CD4-positive, alpha-beta T cell (primary cell): ENCODE measurements at regions not wholly inside any gene's neighbourhood (a gene's known extent, or its start where the extent isn't known, plus 50 kb on each side); places are given as distances from the start of the nearest gene placed in this dataset.

ENCODE experiments used
- ATAC-seq: fragments of 200-7000 bp; cut with Tn5 transposase; one replicate; pipeline ENCODE4 v1.10.0; 2022; ENCODE audit warnings: mild to moderate bottlenecking; ENCODE audit not compliant: poor library complexity
- CTCF ChIA-PET: fragments of 350-600 bp; sonication (Branson Sonifier 250); formaldehyde crosslinking; loops from one replicate; lab custom pipeline; 2021; ENCODE audit warnings: antibody characterized with exemption, inconsistent platforms; lab: Charles Lee
- POLR2A ChIA-PET: fragments of 350-600 bp; sonication (Branson Sonifier 250); formaldehyde crosslinking; loops from one replicate; lab custom pipeline; 2021; ENCODE audit warnings: antibody characterized with exemption, inconsistent platforms; lab: Charles Lee
- DNase-seq, 14 experiments: peaks; one replicate each; pipeline ENCODE4 v3.0.0-alpha.2; 2013 to 2020; ENCODE audit warnings: mixed read lengths in 2 of 14
- H3K27ac ChIP-seq, 2 donors: one replicate each; pipeline versions ENCODE4 v1.5.1 to v1.7.0; 2013; ENCODE audit warnings: low read length in 2 of 2, low read depth in 1 of 2, mild to moderate bottlenecking in 1 of 2
- H3K27me3 ChIP-seq, 2 experiments: 1 replicate in 1 of 2; 2 replicates in 1 of 2; pipeline versions ENCODE4 v1.6.1 to v1.7.0; 2013; ENCODE audit warnings: low read length in 2 of 2, control low read depth in 1 of 2, mild to moderate bottlenecking in 1 of 2, moderate library complexity in 1 of 2; ENCODE audit not compliant: insufficient read depth in 2 of 2, control insufficient read depth in 1 of 2
- H3K36me3 ChIP-seq: one replicate; pipeline ENCODE4 v1.6.1; 2013; ENCODE audit warnings: low read length, control low read depth; ENCODE audit not compliant: insufficient read depth
- H3K4me1 ChIP-seq: one replicate; pipeline ENCODE4 v1.6.1; 2013; ENCODE audit warnings: low read length, control low read depth; ENCODE audit not compliant: insufficient read depth
- H3K4me3 ChIP-seq: one replicate; pipeline ENCODE4 v1.5.1; 2013; ENCODE audit warnings: mild to moderate bottlenecking, low read length, moderate library complexity
- H3K9me3 ChIP-seq, 2 experiments: 1 replicate in 1 of 2; 2 replicates in 1 of 2; pipeline versions ENCODE4 v1.6.1 to v1.7.0; 2013; ENCODE audit warnings: low read length in 2 of 2, mild to moderate bottlenecking in 2 of 2, control low read depth in 1 of 2, moderate library complexity in 1 of 2; ENCODE audit not compliant: control insufficient read depth in 1 of 2, insufficient read depth in 1 of 2
- H3K27ac Mint-ChIP-seq: one replicate; pipeline ENCODE4 v1.8.0; 2020; ENCODE audit warnings: mixed read lengths
- H3K27me3 Mint-ChIP-seq: one replicate; pipeline ENCODE4 v1.8.0; 2021; ENCODE audit warnings: mixed read lengths
- H3K36me3 Mint-ChIP-seq: one replicate; pipeline ENCODE4 v1.8.0; 2021; ENCODE audit warnings: low read depth, mixed read lengths
- H3K4me1 Mint-ChIP-seq: one replicate; pipeline ENCODE4 v1.8.0; 2021; ENCODE audit warnings: low read depth, mixed read lengths
- H3K4me3 Mint-ChIP-seq: one replicate; pipeline ENCODE4 v1.8.0; 2020; ENCODE audit warnings: mild to moderate bottlenecking, mixed read lengths
- H3K9me3 Mint-ChIP-seq: one replicate; pipeline ENCODE4 v1.8.0; 2020; ENCODE audit warnings: mixed read lengths
- intact Hi-C, 2 experiments: fragments of 100-400 bp; cut with DNase I in 1 of 2; cut with micrococcal nuclease in 1 of 2; formaldehyde crosslinking; loops; one replicate each; pipeline versions ENCODE4 v1.15.1 to v1.9.0; 2023 to 2025; cut with DNase I, micrococcal nuclease
- TF ChIP-seq, protein P1 (sequence below): fragments of 200-600 bp; IDR thresholded peaks from one replicate; pipeline ENCODE4 v1.8.0; 2022; ENCODE audit warnings: antibody characterized with exemption, mild to moderate bottlenecking

DNA sequence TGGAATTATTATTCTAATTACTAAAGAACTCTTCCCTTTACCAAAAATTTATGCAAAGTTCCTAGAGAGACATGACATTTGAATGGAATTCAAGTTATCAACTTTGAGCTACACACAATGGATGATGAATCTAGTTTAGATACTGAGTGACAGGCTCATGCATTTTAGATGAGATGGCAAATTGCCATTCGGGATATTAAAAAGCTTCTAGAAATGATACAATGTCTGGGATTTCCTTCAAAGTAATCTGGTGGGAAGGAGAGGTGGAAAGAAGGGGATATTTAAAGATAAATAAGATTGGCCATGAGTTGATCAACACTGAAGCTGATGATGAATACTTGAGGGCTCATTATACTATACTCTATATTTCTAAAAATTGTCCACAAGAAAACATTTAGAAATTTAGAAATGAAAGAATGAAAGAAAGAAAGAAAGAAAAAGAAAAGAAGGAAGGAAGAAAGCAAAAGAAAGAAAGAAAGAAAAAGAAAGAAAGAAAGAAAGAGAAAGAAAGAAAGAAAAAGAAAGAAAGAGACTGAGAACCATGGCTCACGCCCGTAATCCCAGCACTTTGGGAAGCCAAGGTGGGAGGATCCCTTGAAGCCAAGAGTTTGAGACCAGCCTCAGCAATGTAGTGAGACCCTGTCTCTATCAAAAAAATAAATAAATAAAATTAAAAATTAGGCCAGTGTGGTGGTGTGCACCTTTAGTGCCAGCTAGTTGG lies 62.6 kb upstream of the NEDD4L start:
- TF ChIP-seq, protein P1, sequence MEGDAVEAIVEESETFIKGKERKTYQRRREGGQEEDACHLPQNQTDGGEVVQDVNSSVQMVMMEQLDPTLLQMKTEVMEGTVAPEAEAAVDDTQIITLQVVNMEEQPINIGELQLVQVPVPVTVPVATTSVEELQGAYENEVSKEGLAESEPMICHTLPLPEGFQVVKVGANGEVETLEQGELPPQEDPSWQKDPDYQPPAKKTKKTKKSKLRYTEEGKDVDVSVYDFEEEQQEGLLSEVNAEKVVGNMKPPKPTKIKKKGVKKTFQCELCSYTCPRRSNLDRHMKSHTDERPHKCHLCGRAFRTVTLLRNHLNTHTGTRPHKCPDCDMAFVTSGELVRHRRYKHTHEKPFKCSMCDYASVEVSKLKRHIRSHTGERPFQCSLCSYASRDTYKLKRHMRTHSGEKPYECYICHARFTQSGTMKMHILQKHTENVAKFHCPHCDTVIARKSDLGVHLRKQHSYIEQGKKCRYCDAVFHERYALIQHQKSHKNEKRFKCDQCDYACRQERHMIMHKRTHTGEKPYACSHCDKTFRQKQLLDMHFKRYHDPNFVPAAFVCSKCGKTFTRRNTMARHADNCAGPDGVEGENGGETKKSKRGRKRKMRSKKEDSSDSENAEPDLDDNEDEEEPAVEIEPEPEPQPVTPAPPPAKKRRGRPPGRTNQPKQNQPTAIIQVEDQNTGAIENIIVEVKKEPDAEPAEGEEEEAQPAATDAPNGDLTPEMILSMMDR, result no peak
- DNase-seq (no peak), ATAC-seq (no peak)
- H3K27ac ChIP-seq, result no peak overlapping the region
- no peak overlapping the region for H3K4me3 Mint-ChIP-seq
- H3K4me3 ChIP-seq, result no peak overlapping the region
- ChIA-PET CTCF (no interaction called here), POLR2A (no interaction called here)
- H3K36me3 Mint-ChIP-seq, result no peaks in the 10 kb centered on the region
- no peaks in the 10 kb centered on the region for H3K4me1 Mint-ChIP-seq
- H3K36me3 ChIP-seq, result no peaks in the 10 kb centered on the region
- intact Hi-C loops, result no loop called here
- no peaks in the 10 kb centered on the region for H3K4me1 ChIP-seq
- peaks cover 17% of the 10 kb centered on the region for H3K27me3 Mint-ChIP-seq
- no peaks in the 10 kb centered on the region for H3K9me3 ChIP-seq
- no peak overlapping the region for H3K27ac Mint-ChIP-seq
- no peaks in the 10 kb centered on the region for H3K9me3 Mint-ChIP-seq
- peaks cover 0 to 3% of the 10 kb centered on the region in 2 experiments for H3K27me3 ChIP-seq

DNA sequence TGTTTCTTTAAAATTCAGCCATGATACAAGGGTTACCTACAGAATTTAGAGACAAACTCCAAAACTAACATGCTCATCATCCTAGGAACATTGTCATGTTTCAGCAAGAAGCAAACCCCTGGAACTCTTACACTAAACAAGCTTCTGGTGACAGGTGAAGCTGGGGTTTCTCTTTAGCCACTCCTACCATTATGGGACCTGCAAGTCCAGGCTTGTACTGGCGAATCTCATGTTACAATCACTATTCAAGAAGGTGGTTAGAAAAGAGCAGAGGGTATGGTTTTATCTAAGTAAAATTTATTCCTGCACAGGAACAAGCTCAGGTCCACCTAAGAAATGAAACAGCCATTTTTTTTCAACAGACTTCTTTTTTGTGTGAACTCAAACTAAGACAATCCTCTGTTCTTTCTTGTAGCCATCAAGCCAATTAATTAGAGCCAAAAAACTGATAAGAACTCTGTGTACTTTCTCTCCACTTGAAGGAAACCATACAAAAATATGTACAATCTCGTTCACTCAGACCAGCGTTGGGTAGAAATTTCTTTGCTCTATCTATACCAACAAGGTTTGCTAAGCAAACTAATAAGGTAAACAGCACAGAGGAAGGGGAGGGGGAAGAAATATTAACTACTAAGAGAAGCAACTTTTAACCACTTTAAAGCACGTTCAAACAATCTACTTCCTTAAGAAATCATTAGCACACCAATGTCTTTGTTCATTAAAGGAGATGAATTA lies 63.3 kb upstream of the NEDD4L start:
- Histone ChIP-seq H3K9me3 (no peaks in the 10 kb centered on the region), H3K4me1 (no peaks in the 10 kb centered on the region), H3K27ac (no peak overlapping the region), H3K36me3 (no peaks in the 10 kb centered on the region), H3K4me3 (no peak overlapping the region), H3K27me3 (peaks cover 0 to 3% of the 10 kb centered on the region in 2 experiments)
- ChIA-PET POLR2A (no interaction called here), CTCF (no interaction called here)
- H3K9me3 Mint-ChIP-seq, result no peaks in the 10 kb centered on the region
- H3K4me3 Mint-ChIP-seq, result no peak overlapping the region
- TF ChIP-seq, protein P1, result no peak
- H3K27me3 Mint-ChIP-seq, result peaks cover 25% of the 10 kb centered on the region
- DNase-seq (no peak), ATAC-seq (no peak)
- intact Hi-C loops, result no loop called here
- no peaks in the 10 kb centered on the region for H3K4me1 Mint-ChIP-seq
- no peaks in the 10 kb centered on the region for H3K36me3 Mint-ChIP-seq
- H3K27ac Mint-ChIP-seq, result no peak overlapping the region

DNA sequence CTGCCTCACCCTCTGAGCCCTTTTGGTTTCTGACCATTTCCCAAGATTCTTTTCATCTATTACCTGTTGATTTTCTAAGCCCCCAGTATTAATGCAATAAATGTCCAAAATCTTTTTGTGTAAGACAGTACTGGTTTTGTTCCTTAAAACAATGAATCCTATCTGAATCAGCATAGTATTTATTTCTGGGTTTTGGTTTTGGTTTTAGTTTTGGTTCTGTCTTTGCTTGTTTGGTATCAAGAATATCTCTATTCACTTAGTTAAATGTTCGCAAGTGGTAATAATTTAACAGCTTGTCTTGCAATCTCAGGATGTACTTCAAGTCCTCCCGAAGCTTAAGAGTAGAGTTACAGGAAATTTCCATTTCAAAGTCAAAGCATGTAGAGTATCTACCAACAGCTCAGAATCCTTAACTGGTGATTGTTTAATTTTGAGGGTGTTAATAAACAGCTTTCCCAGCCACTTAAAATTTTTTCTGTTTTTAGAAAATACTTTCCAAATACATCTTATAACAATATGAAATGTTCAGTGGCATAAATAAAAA lies 67.7 kb upstream of the NEDD4L start:
- intact Hi-C loops, result no loop called here
- H3K27me3 ChIP-seq, result peaks cover 0 to 3% of the 10 kb centered on the region in 2 experiments
- POLR2A ChIA-PET, result no interaction called here
- Mint-ChIP-seq H3K27me3 (peaks cover 42% of the 10 kb centered on the region), H3K9me3 (no peaks in the 10 kb centered on the region), H3K27ac (no peak overlapping the region), H3K4me3 (no peak overlapping the region), H3K4me1 (no peaks in the 10 kb centered on the region), H3K36me3 (no peaks in the 10 kb centered on the region)
- no peaks in the 10 kb centered on the region for H3K9me3 ChIP-seq
- ATAC-seq (no peak), DNase-seq (no peak)
- CTCF ChIA-PET, result no interaction called here
- H3K4me1 ChIP-seq, result no peaks in the 10 kb centered on the region
- H3K36me3 ChIP-seq, result no peaks in the 10 kb centered on the region
- TF ChIP-seq, protein P1, result no peak
- H3K4me3 ChIP-seq, result no peak overlapping the region
- H3K27ac ChIP-seq, result no peak overlapping the region
